CD8-positive, alpha-beta memory T cell (primary cell): ENCODE measurements at regions not wholly inside any gene's neighbourhood (a gene's known extent, or its start where the extent isn't known, plus 50 kb on each side); places are given as distances from the start of the nearest gene placed in this dataset.

Experiments
- CTCF ChIA-PET: fragments of 350-600 bp; sonication (Branson Sonifier 250); formaldehyde crosslinking; loops from one replicate; lab custom pipeline; 2021; ENCODE audit warnings: antibody characterized with exemption; lab: Charles Lee
- POLR2A ChIA-PET: fragments of 350-600 bp; sonication (Branson Sonifier 250); formaldehyde crosslinking; loops from one replicate; lab custom pipeline; 2021; ENCODE audit warnings: antibody characterized with exemption; lab: Charles Lee
- DNase-seq, 5 donors: peaks; one replicate each; pipeline versions ENCODE4 v3.0.0 to v3.0.0-alpha.2; 2020 to 2022; ENCODE audit warnings: mixed read lengths in 1 of 5
- H3K27ac ChIP-seq: one replicate; pipeline ENCODE4 v1.7.0; 2013; ENCODE audit warnings: low read depth, mild to moderate bottlenecking, low read length, moderate library complexity
- H3K27me3 ChIP-seq: 2 replicates; pipeline ENCODE4 v1.7.0; 2013; ENCODE audit warnings: low read length, mild to moderate bottlenecking; ENCODE audit not compliant: insufficient read depth, poor library complexity, severe bottlenecking
- H3K36me3 ChIP-seq: 2 replicates; pipeline ENCODE4 v1.7.0; 2013; ENCODE audit warnings: mild to moderate bottlenecking, low read length, moderate library complexity; ENCODE audit not compliant: insufficient read depth
- H3K4me1 ChIP-seq: 2 replicates; pipeline ENCODE4 v1.7.0; 2013; ENCODE audit warnings: mild to moderate bottlenecking, low read length, moderate library complexity; ENCODE audit not compliant: insufficient read depth
- H3K4me3 ChIP-seq: 2 replicates; pipeline ENCODE4 v1.7.0; 2013; ENCODE audit warnings: mild to moderate bottlenecking, low read length
- H3K9me3 ChIP-seq: 2 replicates; pipeline ENCODE4 v1.7.0; 2013; ENCODE audit warnings: mild to moderate bottlenecking, low read length
- H3K27ac Mint-ChIP-seq, 8 donors: one replicate each; pipeline ENCODE4 v1.8.0; 2020 to 2021; ENCODE audit warnings: mixed read lengths in 8 of 8, mild to moderate bottlenecking in 6 of 8, inconsistent platforms in 3 of 8, moderate library complexity in 3 of 8
- H3K27me3 Mint-ChIP-seq, 2 donors: one replicate each; pipeline ENCODE4 v1.8.0; 2020 to 2021; ENCODE audit warnings: mixed read lengths in 2 of 2, mild to moderate bottlenecking in 1 of 2, moderate library complexity in 1 of 2
- H3K36me3 Mint-ChIP-seq, 3 donors: one replicate each; pipeline ENCODE4 v1.8.0; 2020 to 2021; ENCODE audit warnings: mixed read lengths in 3 of 3, inconsistent platforms in 1 of 3, mild to moderate bottlenecking in 1 of 3
- H3K4me1 Mint-ChIP-seq, 3 donors: one replicate each; pipeline ENCODE4 v1.8.0; 2020 to 2021; ENCODE audit warnings: mixed read lengths in 3 of 3, inconsistent platforms in 1 of 3, mild to moderate bottlenecking in 1 of 3
- H3K4me3 Mint-ChIP-seq, 7 donors: one replicate each; pipeline ENCODE4 v1.8.0; 2020 to 2021; ENCODE audit warnings: mixed read lengths in 7 of 7, mild to moderate bottlenecking in 6 of 7, moderate library complexity in 4 of 7, inconsistent platforms in 2 of 7
- H3K9me3 Mint-ChIP-seq, 5 donors: one replicate each; pipeline ENCODE4 v1.8.0; 2020 to 2022; ENCODE audit warnings: mixed read lengths in 5 of 5, mild to moderate bottlenecking in 3 of 5, moderate library complexity in 2 of 5, inconsistent platforms in 1 of 5

DNA sequence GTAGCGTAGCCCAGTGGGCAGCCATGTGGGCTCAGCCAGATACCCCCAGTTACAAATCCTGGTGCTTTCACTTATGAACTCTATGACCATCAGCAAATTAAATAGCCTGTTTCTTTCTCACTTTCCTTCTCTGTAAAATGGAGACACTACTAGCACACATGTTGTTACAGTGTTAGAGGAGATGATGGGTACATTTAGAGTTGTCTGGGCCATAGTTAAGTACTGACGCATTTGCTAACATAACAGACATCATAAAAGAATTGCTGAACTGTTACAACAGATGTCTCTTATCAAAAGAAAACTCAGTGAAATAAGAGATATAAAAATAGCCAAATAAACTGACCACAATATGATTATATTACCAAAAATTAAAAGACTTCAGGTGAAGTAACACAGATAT lies 69.9 kb upstream of the DOK5 start:
- Histone ChIP-seq H3K27me3 (no peaks in the 10 kb centered on the region), H3K4me3 (no peak overlapping the region), H3K27ac (no peak overlapping the region), H3K36me3 (no peaks in the 10 kb centered on the region), H3K9me3 (no peaks in the 10 kb centered on the region), H3K4me1 (no peaks in the 10 kb centered on the region)
- no peak overlapping the region for H3K4me3 Mint-ChIP-seq
- H3K4me1 Mint-ChIP-seq: no peaks in the 10 kb centered on the region
- H3K9me3 Mint-ChIP-seq: peaks cover 0 to 5% (median 3%) of the 10 kb centered on the region in 5 donors
- H3K27me3 Mint-ChIP-seq: peaks cover 0 to 1% of the 10 kb centered on the region in 2 donors
- CTCF ChIA-PET: no interaction called here
- no peak for DNase-seq
- no peaks in the 10 kb centered on the region for H3K36me3 Mint-ChIP-seq
- POLR2A ChIA-PET: no interaction called here
- no peak overlapping the region for H3K27ac Mint-ChIP-seq

DNA sequence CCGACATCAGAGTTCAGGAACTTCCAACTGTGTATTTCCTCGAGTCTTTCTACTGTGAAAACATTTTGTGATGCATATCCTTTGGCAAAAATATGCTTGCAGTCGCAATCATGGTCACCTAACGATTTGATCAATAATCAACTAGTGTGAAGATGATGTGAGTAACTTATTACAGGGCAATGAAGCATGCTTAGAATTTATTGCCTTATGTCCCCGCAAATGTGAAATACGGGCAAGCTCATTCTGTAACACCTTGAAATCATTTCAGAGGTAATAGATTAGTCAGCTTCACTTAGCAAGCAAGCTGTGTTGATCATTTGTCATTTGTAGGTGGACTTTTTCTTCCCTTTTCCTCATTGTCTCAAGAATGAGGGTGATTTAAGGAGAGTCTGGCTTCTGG lies 67.9 kb upstream of the DOK5 start:
- DNase-seq: no peak
- Histone ChIP-seq H3K36me3 (no peaks in the 10 kb centered on the region), H3K9me3 (no peaks in the 10 kb centered on the region), H3K4me1 (no peaks in the 10 kb centered on the region), H3K4me3 (no peak overlapping the region), H3K27me3 (no peaks in the 10 kb centered on the region), H3K27ac (no peak overlapping the region)
- ChIA-PET CTCF (no interaction called here), POLR2A (no interaction called here)
- Mint-ChIP-seq H3K9me3 (peaks cover 0 to 5% (median 3%) of the 10 kb centered on the region in 5 donors), H3K27ac (no peak overlapping the region), H3K27me3 (peaks cover 0 to 1% of the 10 kb centered on the region in 2 donors), H3K36me3 (no peaks in the 10 kb centered on the region), H3K4me1 (no peaks in the 10 kb centered on the region), H3K4me3 (no peak overlapping the region)

DNA sequence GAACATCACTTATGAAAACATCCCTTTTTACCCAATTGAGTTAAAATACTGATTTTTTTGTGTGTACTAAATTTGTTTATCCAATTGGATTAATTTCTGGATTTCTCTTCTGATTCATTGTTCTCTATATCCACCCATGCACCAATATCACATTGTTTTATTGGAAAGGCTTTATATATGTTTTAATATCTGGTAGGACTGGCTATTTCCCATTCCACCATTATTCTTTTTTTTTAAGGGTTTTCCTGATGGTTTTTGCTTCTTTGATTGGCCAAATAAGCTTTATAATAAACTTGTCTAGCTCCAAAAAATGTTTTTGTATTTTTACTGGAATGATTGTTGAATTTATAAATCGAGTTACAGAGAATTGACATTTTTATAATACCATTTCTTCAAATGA lies 59.4 kb upstream of the DOK5 start:
- H3K27ac Mint-ChIP-seq: no peak overlapping the region
- H3K36me3 ChIP-seq: no peaks in the 10 kb centered on the region
- no peaks in the 10 kb centered on the region for H3K9me3 ChIP-seq
- DNase-seq: no peak
- ChIA-PET POLR2A (no interaction called here), CTCF (no interaction called here)
- peaks cover 0 to 7% (median 0%) of the 10 kb centered on the region in 5 donors for H3K9me3 Mint-ChIP-seq
- no peak overlapping the region for H3K4me3 ChIP-seq
- H3K4me1 Mint-ChIP-seq: no peaks in the 10 kb centered on the region
- H3K4me1 ChIP-seq: no peaks in the 10 kb centered on the region
- no peaks in the 10 kb centered on the region for H3K27me3 ChIP-seq
- H3K27ac ChIP-seq: no peak overlapping the region
- no peak overlapping the region for H3K4me3 Mint-ChIP-seq
- no peaks in the 10 kb centered on the region for H3K36me3 Mint-ChIP-seq
- peaks cover 7 to 8% of the 10 kb centered on the region in 2 donors for H3K27me3 Mint-ChIP-seq

DNA sequence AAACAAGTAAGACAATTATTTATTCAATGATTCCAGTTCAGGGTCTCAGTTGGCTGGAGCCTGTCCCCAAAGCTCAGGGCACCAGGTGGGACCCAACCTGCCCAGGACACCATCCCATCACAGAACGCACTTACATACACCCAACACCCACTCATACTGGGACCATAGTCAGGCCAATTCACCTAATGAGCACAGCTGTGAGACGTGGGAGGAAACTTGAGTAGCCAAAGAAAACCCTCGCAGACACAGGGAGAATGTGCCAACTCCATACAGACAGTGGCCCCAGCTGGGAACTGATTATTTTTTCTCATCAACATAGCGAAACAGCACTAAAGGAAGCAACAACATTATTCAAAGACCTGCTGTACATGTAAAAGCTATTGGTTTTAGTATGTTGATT lies 58.6 kb upstream of the DOK5 start:
- Mint-ChIP-seq H3K36me3 (no peaks in the 10 kb centered on the region), H3K27me3 (peaks cover 7 to 8% of the 10 kb centered on the region in 2 donors), H3K9me3 (peaks cover 0 to 7% (median 0%) of the 10 kb centered on the region in 5 donors), H3K27ac (no peak overlapping the region), H3K4me1 (no peaks in the 10 kb centered on the region), H3K4me3 (no peak overlapping the region)
- POLR2A ChIA-PET: no interaction called here
- H3K27me3 ChIP-seq: no peaks in the 10 kb centered on the region
- no peaks in the 10 kb centered on the region for H3K9me3 ChIP-seq
- no peak overlapping the region for H3K4me3 ChIP-seq
- no peaks in the 10 kb centered on the region for H3K36me3 ChIP-seq
- no peaks in the 10 kb centered on the region for H3K4me1 ChIP-seq
- CTCF ChIA-PET: no interaction called here
- DNase-seq: no peak
- no peak overlapping the region for H3K27ac ChIP-seq

DNA sequence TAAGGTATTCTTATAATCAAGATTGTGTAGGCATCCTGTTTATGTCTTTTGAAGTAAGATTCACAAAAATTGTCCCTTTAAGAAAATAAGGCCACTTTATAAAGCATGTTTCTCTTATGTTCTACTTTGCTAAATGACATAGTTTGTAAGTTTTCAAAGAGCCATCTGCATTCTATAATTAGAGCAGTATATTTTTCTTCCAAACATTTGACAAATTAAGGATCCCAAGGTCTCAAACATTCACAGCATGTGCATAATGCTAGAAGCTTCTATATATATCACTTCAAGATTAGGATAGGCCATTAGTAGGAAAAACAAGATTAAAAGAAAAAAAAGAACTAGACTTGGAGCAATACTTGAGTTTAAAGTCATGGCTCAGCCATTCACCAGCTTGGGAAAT lies 55.9 kb upstream of the DOK5 start:
- Histone ChIP-seq H3K4me1 (no peaks in the 10 kb centered on the region), H3K36me3 (no peaks in the 10 kb centered on the region), H3K27me3 (no peaks in the 10 kb centered on the region), H3K27ac (no peak overlapping the region), H3K9me3 (no peaks in the 10 kb centered on the region), H3K4me3 (no peak overlapping the region)
- H3K4me3 Mint-ChIP-seq: no peak overlapping the region
- ChIA-PET CTCF (no interaction called here), POLR2A (no interaction called here)
- DNase-seq: no peak
- peaks cover 0 to 10% (median 0%) of the 10 kb centered on the region in 5 donors for H3K9me3 Mint-ChIP-seq
- H3K4me1 Mint-ChIP-seq: no peaks in the 10 kb centered on the region
- no peaks in the 10 kb centered on the region for H3K36me3 Mint-ChIP-seq
- H3K27me3 Mint-ChIP-seq: peaks cover 4 to 8% of the 10 kb centered on the region in 2 donors
- H3K27ac Mint-ChIP-seq: no peak overlapping the region
